Stimulated activated CD4-positive, alpha-beta T cell treated with anti-CD3 and anti-CD28 coated beads, Interleukin-1b, Interleukin-23, amount 100 ng/mL, for 1 hour (primary cell): ENCODE measurements at regions not wholly inside any gene's neighbourhood (a gene's known extent, or its start where the extent isn't known, plus 50 kb on each side); places are given as distances from the start of the nearest gene placed in this dataset.
"Not testable (repeated sequence)": the region's sequence is repeated elsewhere in the genome, so short reads cannot be mapped to it uniquely, and the experiment has no call there.

Experiments
- DNase-seq, 2 donors: peaks; one replicate each; pipeline ENCODE4 v3.0.0-alpha.2; 2020; ENCODE audit warnings: low read depth in 2 of 2

DNA sequence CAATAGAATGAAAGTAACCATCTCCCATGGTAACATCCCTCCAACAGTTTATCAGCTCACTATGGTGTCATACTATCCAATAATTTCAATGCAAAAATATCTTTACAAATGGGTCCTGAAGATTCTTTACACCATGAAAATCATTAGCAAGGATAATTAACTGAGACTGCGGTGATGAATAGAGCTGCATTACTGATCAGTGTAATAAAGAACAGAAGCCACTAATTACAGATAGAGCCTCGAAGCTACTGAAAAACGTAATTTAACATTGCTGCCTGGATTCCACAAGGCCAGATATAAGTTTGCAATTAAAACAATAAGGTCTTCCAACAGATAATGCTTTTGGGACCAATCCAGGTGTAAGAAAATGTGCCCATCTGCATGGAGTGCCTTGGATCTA lies 1245.8 kb upstream of the SLC39A10 start:
- DNase-seq = no peak

GRCh38 chr2:194395818-194396217 lies 1261.2 kb upstream of the SLC39A10 start:
- DNase-seq = no peak

GRCh38 chr2:194385376-194385775 lies 1271.7 kb upstream of the SLC39A10 start:
- DNase-seq = no peak

GRCh38 chr2:194383401-194383800 lies 1273.6 kb upstream of the SLC39A10 start:
- no peak for DNase-seq

DNA sequence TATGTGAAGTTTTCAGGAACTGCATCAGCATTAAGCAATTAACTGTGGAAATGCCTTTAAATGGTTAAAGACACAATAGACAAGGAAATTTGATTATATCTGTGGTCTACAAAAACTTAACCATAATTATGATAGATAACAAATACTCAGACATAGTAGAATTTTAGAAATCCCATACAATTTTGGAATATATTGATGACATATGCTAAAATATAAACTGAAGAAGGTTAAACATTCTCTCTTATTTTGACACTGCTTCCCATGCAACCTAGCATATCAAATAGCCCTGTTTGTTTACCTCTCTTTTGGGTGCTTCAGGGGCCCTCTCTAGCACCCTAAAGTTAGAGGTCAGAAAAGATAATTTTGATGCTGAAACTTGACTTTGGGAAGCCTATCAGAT lies 1274.8 kb upstream of the SLC39A10 start:
- no peak for DNase-seq

DNA sequence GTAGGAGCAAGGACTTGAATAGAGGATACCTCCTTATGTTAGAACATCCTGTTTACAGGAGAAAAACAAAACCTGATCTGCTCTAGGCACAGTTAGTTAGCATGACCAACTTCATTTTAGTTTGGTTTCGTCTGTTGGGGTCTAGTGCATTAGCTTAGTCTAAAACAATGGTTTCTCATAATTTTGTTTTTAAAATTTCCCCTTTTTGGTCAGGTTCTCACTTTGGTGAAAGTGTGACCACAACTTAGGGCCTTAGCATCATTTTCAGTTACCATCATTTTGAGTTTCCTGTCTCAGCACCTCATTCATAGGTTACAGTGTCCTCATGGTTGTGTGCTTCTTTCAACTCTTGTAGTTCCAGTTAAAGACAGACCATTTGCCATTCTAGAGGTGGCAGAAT lies 1277.0 kb upstream of the SLC39A10 start:
- no peak for DNase-seq

DNA sequence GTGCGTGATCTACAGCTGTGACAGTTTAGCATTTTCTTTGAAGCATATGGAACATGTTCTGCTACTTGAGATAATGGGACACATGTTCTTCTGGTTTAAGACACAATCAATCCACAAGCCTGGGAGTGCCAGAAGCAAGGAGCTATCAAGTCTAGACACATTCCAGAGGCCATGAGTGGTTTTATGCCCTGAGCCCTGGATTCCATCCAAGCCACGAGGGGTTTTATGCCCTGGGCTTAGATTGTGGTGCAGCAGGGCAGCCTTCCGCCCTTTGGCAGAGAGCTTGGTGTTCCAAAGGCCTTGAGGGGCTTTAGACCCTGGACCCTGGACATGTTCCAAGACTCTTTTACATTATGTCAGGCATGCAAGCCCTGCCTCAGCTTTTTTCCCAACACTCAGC lies 1289.6 kb upstream of the SLC39A10 start:
- not testable (repeated sequence) for DNase-seq

- DNase-seq = no peak
Observed at GRCh38 chr2:194363878-194364277, 1293.1 kb upstream of the SLC39A10 start.

- DNase-seq = no peak
Observed at GRCh38 chr2:194363295-194363694, 1293.7 kb upstream of the SLC39A10 start.

GRCh38 chr2:194352505-194352904 lies 1304.5 kb upstream of the SLC39A10 start:
- no peak for DNase-seq

- DNase-seq = no peak
Observed at GRCh38 chr2:194346193-194346592, 1310.8 kb upstream of the SLC39A10 start.

- no peak for DNase-seq
Observed at GRCh38 chr2:194345347-194345746, 1311.7 kb upstream of the SLC39A10 start.

DNA sequence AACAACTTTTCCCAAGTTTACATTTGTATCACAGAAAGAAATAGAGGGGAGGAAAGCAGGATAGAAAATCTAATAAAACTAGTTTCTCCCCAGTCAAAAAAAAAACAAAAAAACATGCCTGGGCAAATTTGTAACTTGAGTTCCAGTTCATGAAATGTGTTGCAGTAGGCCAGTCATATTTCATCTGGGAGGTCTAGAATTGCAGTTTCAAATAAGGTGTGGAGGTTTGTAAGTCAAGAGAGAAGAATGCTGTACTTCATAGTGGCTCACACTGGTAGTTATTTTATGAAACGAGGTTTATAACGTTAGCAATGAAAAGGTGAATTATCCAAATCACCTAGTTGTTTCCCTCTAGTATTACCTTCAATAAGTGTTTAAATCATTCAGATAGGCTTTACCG lies 1313.9 kb upstream of the SLC39A10 start:
- DNase-seq = no peak

- DNase-seq = no peak
Observed at GRCh38 chr2:194332799-194333490, 1324.1 kb upstream of the SLC39A10 start.

DNA sequence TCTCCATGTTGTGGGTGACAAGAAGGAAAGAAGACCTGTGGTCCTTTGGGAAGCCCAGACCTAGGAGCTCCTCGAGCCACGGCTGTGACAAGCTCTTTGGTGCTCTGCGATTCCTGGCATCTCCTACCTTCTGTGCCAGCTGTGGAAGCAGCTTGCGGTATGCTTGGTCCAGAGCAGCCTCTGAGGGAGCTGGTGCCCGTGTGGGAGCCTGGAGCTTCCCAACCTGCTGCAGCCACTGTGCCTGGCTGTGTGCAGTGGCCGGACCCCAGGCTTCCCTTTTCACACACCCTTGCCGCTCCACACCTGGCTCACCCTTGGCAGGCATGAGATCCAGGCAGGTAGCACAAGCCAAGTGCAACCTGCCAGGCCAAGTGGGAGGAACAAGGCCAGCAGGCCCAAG lies 1328.6 kb upstream of the SLC39A10 start:
- no peak for DNase-seq

GRCh38 chr2:194327196-194327888 lies 1329.7 kb upstream of the SLC39A10 start:
- DNase-seq = no peak

DNA sequence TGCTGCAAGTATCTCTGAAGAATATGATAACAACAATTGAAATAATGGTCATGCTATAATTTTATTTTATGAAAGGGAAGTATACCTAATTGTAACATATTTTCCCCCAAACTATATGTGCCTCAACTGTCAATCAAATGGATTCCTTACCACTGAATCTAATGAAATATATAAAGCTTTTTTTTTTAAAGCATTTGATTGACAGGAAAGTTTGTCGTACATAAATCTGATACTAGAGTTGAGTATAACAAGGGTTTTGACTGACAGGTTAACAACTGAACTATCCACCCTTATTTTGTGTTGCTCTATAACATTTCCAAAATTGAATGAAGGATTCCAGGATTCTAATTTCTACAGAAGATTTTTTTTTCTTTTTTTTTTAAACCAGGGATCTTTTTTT lies 1333.3 kb upstream of the SLC39A10 start:
- DNase-seq = no peak

GRCh38 chr2:194320520-194320919 lies 1336.5 kb upstream of the SLC39A10 start:
- DNase-seq = no peak

GRCh38 chr2:194319222-194319992 lies 1337.6 kb upstream of the SLC39A10 start:
- DNase-seq = no peak

DNA sequence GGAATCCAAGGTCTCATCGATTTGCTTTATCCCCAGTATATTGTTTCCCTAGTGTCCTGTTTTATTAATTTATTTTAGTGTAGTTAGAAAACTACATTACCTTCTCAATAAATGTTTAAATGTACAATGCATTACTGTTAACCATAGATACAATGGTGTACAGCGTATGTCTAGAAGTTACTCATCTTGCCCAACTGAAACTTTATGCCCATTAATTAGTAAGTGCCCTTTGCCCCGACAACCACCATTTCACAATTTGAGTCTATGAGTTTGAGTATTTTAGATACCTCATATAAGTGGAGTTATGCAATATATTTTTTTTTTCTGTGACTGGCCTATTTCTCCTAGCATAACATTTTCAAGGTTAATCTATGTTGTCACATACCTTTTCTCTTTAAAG lies 1343.0 kb upstream of the SLC39A10 start:
- DNase-seq = no peak

DNA sequence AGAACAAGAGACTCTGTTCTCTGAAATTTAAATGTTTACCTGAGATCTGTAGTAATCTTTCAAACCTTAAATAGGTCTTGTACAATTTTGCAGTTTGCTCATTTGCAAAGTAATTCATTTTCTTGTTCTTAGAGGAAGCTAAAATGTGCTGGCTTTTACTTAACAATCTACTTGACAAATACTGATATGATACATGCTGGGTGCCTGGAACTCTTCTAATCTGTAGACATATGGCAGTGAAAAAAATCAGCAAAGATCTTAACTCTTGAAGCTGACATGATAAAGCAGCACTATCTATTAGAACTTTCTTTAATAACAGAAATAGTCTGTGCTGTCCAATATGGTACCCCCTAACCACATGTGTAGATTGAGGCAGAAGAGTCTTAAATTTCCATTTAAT lies 1352.8 kb upstream of the SLC39A10 start:
- no peak for DNase-seq

GRCh38 chr2:194301946-194302345 lies 1355.1 kb upstream of the SLC39A10 start:
- DNase-seq = no peak

DNA sequence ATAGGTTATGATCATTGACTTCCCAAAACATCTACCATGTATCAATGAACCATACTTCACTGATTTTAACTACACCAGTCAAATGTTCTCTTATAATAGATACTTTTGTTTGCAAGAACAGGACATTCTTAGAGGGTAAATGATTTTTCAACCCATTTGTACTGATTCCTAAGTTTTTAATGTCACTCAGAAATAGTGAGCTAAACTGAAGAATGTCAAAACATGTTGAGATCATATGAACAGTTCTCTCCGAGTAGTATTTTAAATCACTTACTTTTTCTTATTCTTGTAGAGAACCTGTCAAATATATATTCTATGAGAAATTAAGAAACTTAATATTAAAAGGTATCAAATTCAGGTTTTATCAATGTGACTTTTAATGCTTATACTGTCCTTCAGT lies 1362.9 kb upstream of the SLC39A10 start:
- DNase-seq = no peak
